Activated CD8-positive, alpha-beta T cell treated with anti-CD3 and anti-CD28 coated beads, Interleukin-2, amount 10 ng/mL, durations not matched to agents 7 days and 5 days (primary cell): ENCODE measurements at regions not wholly inside any gene's neighbourhood (a gene's known extent, or its start where the extent isn't known, plus 50 kb on each side); places are given as distances from the start of the nearest gene placed in this dataset.
A peak's percentile ranks its signal among the peaks of the same experiment; 100 is the strongest.

ENCODE experiments used
- ATAC-seq: fragments of 150-1000 bp; cut with Tn5 transposase; one replicate; pipeline ENCODE4 v1.10.0; 2021; ENCODE audit warnings: moderate library complexity
- CTCF ChIA-PET: fragments of 350-600 bp; sonication (Branson Sonifier 250); formaldehyde crosslinking; loops from one replicate; lab custom pipeline; 2021; ENCODE audit warnings: antibody characterized with exemption; lab: Charles Lee
- POLR2A ChIA-PET: fragments of 350-600 bp; sonication (Branson Sonifier 250); formaldehyde crosslinking; loops from one replicate; lab custom pipeline; 2021; ENCODE audit warnings: antibody characterized with exemption; lab: Charles Lee
- DNase-seq: peaks from one replicate; pipeline ENCODE4 v3.0.0-alpha.2; 2020
- H3K27ac Mint-ChIP-seq: one replicate; pipeline ENCODE4 v1.8.0; 2021; ENCODE audit warnings: mild to moderate bottlenecking, mixed read lengths
- H3K27me3 Mint-ChIP-seq: one replicate; pipeline ENCODE4 v1.8.0; 2021; ENCODE audit warnings: low read depth, mixed read lengths
- H3K36me3 Mint-ChIP-seq: one replicate; pipeline ENCODE4 v1.8.0; 2021; ENCODE audit warnings: low read depth, mixed read lengths
- H3K4me1 Mint-ChIP-seq: one replicate; pipeline ENCODE4 v1.8.0; 2021; ENCODE audit warnings: low read depth, mixed read lengths
- H3K4me3 Mint-ChIP-seq: one replicate; pipeline ENCODE4 v1.8.0; 2021; ENCODE audit warnings: mild to moderate bottlenecking, mixed read lengths
- H3K9me3 Mint-ChIP-seq: one replicate; pipeline ENCODE4 v1.8.0; 2022; ENCODE audit warnings: mixed read lengths; ENCODE audit not compliant: insufficient read depth

- CTCF ChIA-PET = no interaction called here
These were observed 453.6 kb downstream of the CDH26 start for GRCh38 chr20:60411813-60412212.

GRCh38 chr20:60420676-60421229, 462.5 kb downstream of the CDH26 start:
- POLR2A ChIA-PET = no interaction called here
- no peak for ATAC-seq
- no peak for DNase-seq
- H3K4me1 Mint-ChIP-seq = no peaks in the 10 kb centered on the region
- no peaks in the 10 kb centered on the region for H3K36me3 Mint-ChIP-seq
- H3K27ac Mint-ChIP-seq = no peak overlapping the region
- H3K9me3 Mint-ChIP-seq = no peaks in the 10 kb centered on the region
- H3K4me3 Mint-ChIP-seq = no peak overlapping the region
- CTCF ChIA-PET = no interaction called here
- H3K27me3 Mint-ChIP-seq = peaks cover 2% of the 10 kb centered on the region

More at GRCh38 chr20:60411813-60412212, 453.6 kb downstream of the CDH26 start:
- Mint-ChIP-seq H3K27me3 (peaks cover 3% of the 10 kb centered on the region), H3K27ac (no peak overlapping the region), H3K36me3 (no peaks in the 10 kb centered on the region), H3K4me1 (peaks cover 7% of the 10 kb centered on the region), H3K4me3 (no peak overlapping the region), H3K9me3 (no peaks in the 10 kb centered on the region)
- POLR2A ChIA-PET = no interaction called here
- DNase-seq = no peak
- ATAC-seq = no peak

GRCh38 chr20:60422848-60423247, 464.6 kb downstream of the CDH26 start:
- ATAC-seq (no peak), DNase-seq (no peak)
- no peaks in the 10 kb centered on the region for H3K9me3 Mint-ChIP-seq
- POLR2A ChIA-PET = no interaction called here
- no peaks in the 10 kb centered on the region for H3K36me3 Mint-ChIP-seq
- no peak overlapping the region for H3K27ac Mint-ChIP-seq
- no peak overlapping the region for H3K4me3 Mint-ChIP-seq
- no peaks in the 10 kb centered on the region for H3K4me1 Mint-ChIP-seq
- H3K27me3 Mint-ChIP-seq = no peaks in the 10 kb centered on the region
- CTCF ChIA-PET = interaction anchor here (0.9 kb wide), 1 partner anchor 211 kb away, joined by 3 read pairs; no protein-coding TSS in a partner anchor

GRCh38 chr20:60424267-60424902, 466.2 kb downstream of the CDH26 start:
- no peaks in the 10 kb centered on the region for H3K27me3 Mint-ChIP-seq
- no peak overlapping the region for H3K4me3 Mint-ChIP-seq
- ChIA-PET POLR2A (no interaction called here), CTCF (no interaction called here)
- no peaks in the 10 kb centered on the region for H3K4me1 Mint-ChIP-seq
- H3K36me3 Mint-ChIP-seq = no peaks in the 10 kb centered on the region
- H3K9me3 Mint-ChIP-seq = no peaks in the 10 kb centered on the region
- no peak for ATAC-seq
- no peak for DNase-seq
- H3K27ac Mint-ChIP-seq = no peak overlapping the region

GRCh38 chr20:60427516-60427915, 469.3 kb downstream of the CDH26 start:
- Mint-ChIP-seq H3K36me3 (no peaks in the 10 kb centered on the region), H3K4me1 (no peaks in the 10 kb centered on the region), H3K4me3 (no peak overlapping the region), H3K27me3 (no peaks in the 10 kb centered on the region), H3K9me3 (no peaks in the 10 kb centered on the region), H3K27ac (no peak overlapping the region)
- ChIA-PET POLR2A (no interaction called here), CTCF (interaction anchor here (1.4 kb wide), 1 partner anchor 11 kb away, joined by 4 read pairs; no protein-coding TSS in a partner anchor)
- ATAC-seq = no peak
- no peak for DNase-seq

GRCh38 chr20:60428651-60429050, 470.4 kb downstream of the CDH26 start:
- Mint-ChIP-seq H3K36me3 (no peaks in the 10 kb centered on the region), H3K27ac (no peak overlapping the region), H3K27me3 (no peaks in the 10 kb centered on the region), H3K9me3 (no peaks in the 10 kb centered on the region), H3K4me3 (no peak overlapping the region), H3K4me1 (no peaks in the 10 kb centered on the region)
- ATAC-seq (no peak), DNase-seq (no peak)
- POLR2A ChIA-PET = no interaction called here
- CTCF ChIA-PET = interaction anchor here (1.4 kb wide), 1 partner anchor 10 kb away, joined by 4 read pairs; no protein-coding TSS in a partner anchor

- no peaks in the 10 kb centered on the region for H3K27me3 Mint-ChIP-seq
- CTCF ChIA-PET = no interaction called here
- H3K4me3 Mint-ChIP-seq = no peak overlapping the region
- ATAC-seq (no peak), DNase-seq (no peak)
- no peaks in the 10 kb centered on the region for H3K9me3 Mint-ChIP-seq
- H3K27ac Mint-ChIP-seq = no peak overlapping the region
- no peaks in the 10 kb centered on the region for H3K36me3 Mint-ChIP-seq
- no peaks in the 10 kb centered on the region for H3K4me1 Mint-ChIP-seq
- POLR2A ChIA-PET = no interaction called here
These were observed 472.3 kb downstream of the CDH26 start for GRCh38 chr20:60430516-60431001.

- ChIA-PET CTCF (no interaction called here), POLR2A (no interaction called here)
- Mint-ChIP-seq H3K27ac (no peak overlapping the region), H3K4me3 (no peak overlapping the region), H3K27me3 (no peaks in the 10 kb centered on the region), H3K9me3 (no peaks in the 10 kb centered on the region), H3K36me3 (no peaks in the 10 kb centered on the region), H3K4me1 (no peaks in the 10 kb centered on the region)
- ATAC-seq (no peak), DNase-seq (no peak)
These were observed 473.1 kb downstream of the CDH26 start for GRCh38 chr20:60431349-60431748.

GRCh38 chr20:60437418-60437817, 479.2 kb downstream of the CDH26 start:
- Mint-ChIP-seq H3K27me3 (no peaks in the 10 kb centered on the region), H3K36me3 (no peaks in the 10 kb centered on the region), H3K4me1 (no peaks in the 10 kb centered on the region), H3K4me3 (no peak overlapping the region), H3K9me3 (no peaks in the 10 kb centered on the region), H3K27ac (no peak overlapping the region)
- DNase-seq (no peak), ATAC-seq (no peak)
- ChIA-PET CTCF (no interaction called here), POLR2A (no interaction called here)

GRCh38 chr20:60446267-60447111, 488.3 kb downstream of the CDH26 start:
- peaks cover 3% of the 10 kb centered on the region for H3K27me3 Mint-ChIP-seq
- ATAC-seq (peak; percentile 33), DNase-seq (peak; percentile 37)
- no peaks in the 10 kb centered on the region for H3K9me3 Mint-ChIP-seq
- ChIA-PET POLR2A (no interaction called here), CTCF (no interaction called here)
- H3K4me3 Mint-ChIP-seq = no peak overlapping the region
- H3K27ac Mint-ChIP-seq = no peak overlapping the region
- no peaks in the 10 kb centered on the region for H3K36me3 Mint-ChIP-seq
- H3K4me1 Mint-ChIP-seq = peaks cover 12% of the 10 kb centered on the region

GRCh38 chr20:60447703-60448102, 489.5 kb downstream of the CDH26 start:
- ATAC-seq (no peak), DNase-seq (no peak)
- H3K27ac Mint-ChIP-seq = no peak overlapping the region
- POLR2A ChIA-PET = no interaction called here
- H3K4me1 Mint-ChIP-seq = peaks cover 12% of the 10 kb centered on the region
- H3K9me3 Mint-ChIP-seq = no peaks in the 10 kb centered on the region
- no peaks in the 10 kb centered on the region for H3K36me3 Mint-ChIP-seq
- CTCF ChIA-PET = no interaction called here
- H3K27me3 Mint-ChIP-seq = peaks cover 3% of the 10 kb centered on the region
- no peak overlapping the region for H3K4me3 Mint-ChIP-seq
